Activated CD8-positive, alpha-beta T cell treated with anti-CD3 and anti-CD28 coated beads for 36 hours (primary cell): ENCODE measurements at regions not wholly inside any gene's neighbourhood (a gene's known extent, or its start where the extent isn't known, plus 50 kb on each side); places are given as distances from the start of the nearest gene placed in this dataset.

Source experiments
- ATAC-seq: fragments of 200-7000 bp; cut with Tn5 transposase; one replicate; pipeline ENCODE4 v1.10.0; 2021; ENCODE audit warnings: mild to moderate bottlenecking, moderate library complexity
- CTCF ChIA-PET: fragments of 350-600 bp; sonication (Branson Sonifier 250); formaldehyde crosslinking; loops from one replicate; lab custom pipeline; 2021; ENCODE audit warnings: antibody characterized with exemption; lab: Charles Lee
- POLR2A ChIA-PET: fragments of 350-600 bp; sonication (Branson Sonifier 250); formaldehyde crosslinking; loops from one replicate; lab custom pipeline; 2021; ENCODE audit warnings: antibody characterized with exemption; lab: Charles Lee
- DNase-seq: peaks from one replicate; pipeline ENCODE4 v3.0.0-alpha.2; 2020
- H3K27ac Mint-ChIP-seq: one replicate; pipeline ENCODE4 v1.8.0; 2021; ENCODE audit warnings: mild to moderate bottlenecking, mixed read lengths
- H3K27me3 Mint-ChIP-seq: one replicate; pipeline ENCODE4 v1.8.0; 2021; ENCODE audit warnings: mixed read lengths
- H3K36me3 Mint-ChIP-seq: one replicate; pipeline ENCODE4 v1.8.0; 2021; ENCODE audit warnings: low read depth, mixed read lengths
- H3K4me1 Mint-ChIP-seq: one replicate; pipeline ENCODE4 v1.8.0; 2021; ENCODE audit warnings: low read depth, mixed read lengths
- H3K4me3 Mint-ChIP-seq: one replicate; pipeline ENCODE4 v1.8.0; 2021; ENCODE audit warnings: mild to moderate bottlenecking, moderate library complexity, mixed read lengths
- H3K9me3 Mint-ChIP-seq: one replicate; pipeline ENCODE4 v1.8.0; 2021; ENCODE audit warnings: mixed read lengths
- intact Hi-C: fragments of 100-400 bp; cut with micrococcal nuclease; formaldehyde crosslinking; loops from one replicate; pipeline ENCODE4 v1.10.0; 2022
- TF ChIP-seq, protein P1 (sequence below): fragments of 200-600 bp; IDR thresholded peaks from one replicate; pipeline ENCODE4 v1.8.0; 2022; ENCODE audit warnings: antibody characterized with exemption, mild to moderate bottlenecking

DNA sequence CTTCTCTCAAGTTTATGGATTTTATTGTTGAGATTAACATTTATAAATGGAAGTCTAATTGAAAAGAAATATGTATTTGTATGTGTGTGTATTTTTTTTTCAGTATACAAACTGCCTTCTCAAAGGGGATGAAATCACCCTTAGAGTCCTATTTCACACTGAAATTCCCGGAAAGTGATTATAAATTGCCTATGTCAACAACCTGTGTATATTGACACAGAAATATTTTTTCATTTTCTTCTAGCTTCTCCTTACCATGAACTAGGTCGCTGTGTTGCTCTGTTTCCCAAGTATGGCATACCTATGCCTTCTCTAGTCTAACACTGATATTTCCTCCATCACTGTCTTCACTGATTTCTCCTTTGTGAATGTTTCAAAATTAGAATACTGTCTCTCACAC lies 444.0 kb upstream of the AZI2 start:
- ATAC-seq = no peak
- no peak overlapping the region for H3K4me3 Mint-ChIP-seq
- no peak for DNase-seq
- no peaks in the 10 kb centered on the region for H3K36me3 Mint-ChIP-seq
- ChIA-PET POLR2A (no interaction called here), CTCF (no interaction called here)
- H3K27ac Mint-ChIP-seq = no peak overlapping the region
- no peaks in the 10 kb centered on the region for H3K4me1 Mint-ChIP-seq
- intact Hi-C loops = no loop called here
- H3K9me3 Mint-ChIP-seq = no peaks in the 10 kb centered on the region
- TF ChIP-seq, protein P1, sequence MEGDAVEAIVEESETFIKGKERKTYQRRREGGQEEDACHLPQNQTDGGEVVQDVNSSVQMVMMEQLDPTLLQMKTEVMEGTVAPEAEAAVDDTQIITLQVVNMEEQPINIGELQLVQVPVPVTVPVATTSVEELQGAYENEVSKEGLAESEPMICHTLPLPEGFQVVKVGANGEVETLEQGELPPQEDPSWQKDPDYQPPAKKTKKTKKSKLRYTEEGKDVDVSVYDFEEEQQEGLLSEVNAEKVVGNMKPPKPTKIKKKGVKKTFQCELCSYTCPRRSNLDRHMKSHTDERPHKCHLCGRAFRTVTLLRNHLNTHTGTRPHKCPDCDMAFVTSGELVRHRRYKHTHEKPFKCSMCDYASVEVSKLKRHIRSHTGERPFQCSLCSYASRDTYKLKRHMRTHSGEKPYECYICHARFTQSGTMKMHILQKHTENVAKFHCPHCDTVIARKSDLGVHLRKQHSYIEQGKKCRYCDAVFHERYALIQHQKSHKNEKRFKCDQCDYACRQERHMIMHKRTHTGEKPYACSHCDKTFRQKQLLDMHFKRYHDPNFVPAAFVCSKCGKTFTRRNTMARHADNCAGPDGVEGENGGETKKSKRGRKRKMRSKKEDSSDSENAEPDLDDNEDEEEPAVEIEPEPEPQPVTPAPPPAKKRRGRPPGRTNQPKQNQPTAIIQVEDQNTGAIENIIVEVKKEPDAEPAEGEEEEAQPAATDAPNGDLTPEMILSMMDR = no peak
- no peaks in the 10 kb centered on the region for H3K27me3 Mint-ChIP-seq

DNA sequence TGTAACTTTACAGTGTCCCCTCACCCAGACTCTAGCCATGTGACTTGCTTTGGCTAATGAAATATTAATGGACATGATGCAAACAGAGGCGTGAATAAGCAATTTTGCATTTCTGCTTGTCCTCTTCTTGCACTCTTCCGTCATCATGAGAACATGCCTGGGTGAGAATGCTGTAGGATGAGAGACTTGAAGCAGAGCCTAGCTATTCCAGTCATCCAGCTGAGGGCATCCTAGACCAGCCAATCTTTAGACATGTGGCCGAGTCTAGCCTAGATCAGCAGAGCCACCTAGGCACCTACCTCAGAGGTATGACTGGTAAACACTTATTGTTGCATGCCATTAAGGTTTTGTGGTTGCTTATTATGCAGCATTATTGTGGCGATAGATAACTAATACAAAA lies 450.5 kb upstream of the AZI2 start:
- TF ChIP-seq, protein P1 = no peak
- Mint-ChIP-seq H3K4me1 (no peaks in the 10 kb centered on the region), H3K27me3 (no peaks in the 10 kb centered on the region), H3K36me3 (no peaks in the 10 kb centered on the region), H3K27ac (no peak overlapping the region), H3K4me3 (no peak overlapping the region), H3K9me3 (no peaks in the 10 kb centered on the region)
- ChIA-PET POLR2A (no interaction called here), CTCF (no interaction called here)
- ATAC-seq (no peak), DNase-seq (no peak)
- intact Hi-C loops = no loop called here

DNA sequence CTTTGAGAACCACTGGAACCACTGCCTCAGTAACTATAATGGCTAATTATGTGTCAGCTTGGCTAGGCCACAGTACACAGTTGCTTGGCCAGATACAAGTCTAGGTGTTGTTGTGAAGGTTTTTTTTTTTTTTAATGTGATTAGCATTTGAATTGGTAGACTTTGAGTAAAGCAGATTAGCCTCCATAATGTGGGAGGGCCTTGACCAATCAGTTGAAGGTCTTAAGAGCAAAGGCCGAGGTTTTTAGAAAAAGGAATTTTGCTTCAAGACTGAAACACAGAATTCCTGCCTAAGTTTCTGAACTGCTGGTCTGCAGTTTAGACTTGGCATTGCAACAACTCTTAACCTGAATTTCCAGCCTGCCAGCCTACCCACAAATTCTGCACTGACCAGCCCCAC lies 451.6 kb upstream of the AZI2 start:
- POLR2A ChIA-PET = no interaction called here
- CTCF ChIA-PET = no interaction called here
- no peak for DNase-seq
- no peak for ATAC-seq
- Mint-ChIP-seq H3K4me3 (no peak overlapping the region), H3K27me3 (no peaks in the 10 kb centered on the region), H3K27ac (no peak overlapping the region), H3K9me3 (no peaks in the 10 kb centered on the region), H3K36me3 (no peaks in the 10 kb centered on the region), H3K4me1 (no peaks in the 10 kb centered on the region)
- TF ChIP-seq, protein P1 = no peak
- intact Hi-C loops = no loop called here

DNA sequence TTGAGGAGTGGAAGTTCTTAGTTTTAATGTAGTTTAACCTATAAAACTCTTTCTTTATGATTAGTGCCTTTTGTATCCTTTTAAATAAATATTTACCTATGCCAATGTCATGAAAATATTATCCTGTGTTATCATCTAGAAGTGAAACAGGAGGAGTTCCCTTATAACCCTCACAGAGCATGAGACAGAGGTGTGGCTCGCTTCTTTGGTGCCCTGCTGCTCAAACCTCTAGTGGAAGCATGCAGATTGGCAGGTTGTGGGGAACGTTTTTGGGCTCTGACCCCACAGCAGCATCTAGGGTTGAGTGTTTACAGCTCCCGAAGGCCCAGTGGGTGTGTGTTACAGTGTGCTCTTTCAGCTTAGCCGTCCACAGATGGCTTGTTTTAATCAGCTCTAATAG lies 459.4 kb upstream of the AZI2 start:
- H3K4me1 Mint-ChIP-seq = no peaks in the 10 kb centered on the region
- POLR2A ChIA-PET = no interaction called here
- no peak overlapping the region for H3K4me3 Mint-ChIP-seq

DNA sequence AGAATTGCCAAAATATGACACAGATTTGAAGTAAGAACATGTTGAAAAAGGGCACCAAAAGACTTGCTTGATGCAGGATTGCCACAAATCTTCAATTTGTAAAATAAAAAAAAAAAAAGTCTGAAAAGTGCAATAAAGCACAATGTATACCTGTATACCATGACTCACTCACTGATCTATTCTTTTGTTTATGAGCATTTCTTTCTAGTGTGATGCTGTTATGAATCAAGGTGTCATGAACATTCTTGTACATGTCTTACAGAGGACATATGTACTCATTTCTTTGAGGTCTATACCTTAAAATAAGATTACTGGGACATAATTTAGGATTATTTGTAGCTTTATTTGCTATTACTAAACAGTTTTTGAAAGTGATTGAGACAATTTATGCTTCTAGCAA lies 464.9 kb upstream of the RBMS3 start:
- DNase-seq = no peak
- Mint-ChIP-seq H3K27me3 (peaks cover 1% of the 10 kb centered on the region), H3K9me3 (peaks cover 2% of the 10 kb centered on the region), H3K4me3 (no peak overlapping the region), H3K36me3 (no peaks in the 10 kb centered on the region), H3K27ac (no peak overlapping the region), H3K4me1 (no peaks in the 10 kb centered on the region)
- no peak for ATAC-seq
- POLR2A ChIA-PET = no interaction called here
- CTCF ChIA-PET = no interaction called here
- intact Hi-C loops = no loop called here
- TF ChIP-seq, protein P1 = no peak

More for the DNA sequence above, 459.4 kb upstream of the AZI2 start:
- TF ChIP-seq, protein P1 = no peak
- Mint-ChIP-seq H3K27me3 (peaks cover 2% of the 10 kb centered on the region), H3K9me3 (no peaks in the 10 kb centered on the region), H3K27ac (no peak overlapping the region), H3K36me3 (no peaks in the 10 kb centered on the region)
- no peak for DNase-seq
- ATAC-seq = no peak
- intact Hi-C loops = no loop called here
- CTCF ChIA-PET = no interaction called here
